ENCODE measurements at regions not wholly inside any gene's neighbourhood (a gene's known extent, or its start where the extent isn't known, plus 50 kb on each side); places are given as distances from the start of the nearest gene placed in this dataset.

- no peak for DNase-seq
- Histone ChIP-seq H3K9me3 (no peaks in the 10 kb centered on the region), H3K4me1 (ENCODE audit: control insufficient read depth in 1 of 2, insufficient read depth in 2 of 2, low read depth in 1 of 2, low read length in 1 of 2) (no peaks in the 10 kb centered on the region), H3K4me3 (ENCODE audit: low read depth in 2 of 2, low read length in 1 of 2) (no peak overlapping the region), H3K79me2 (ENCODE audit: insufficient read depth) (no peaks in the 10 kb centered on the region), H3K27me3 (ENCODE audit: insufficient read depth) (no peaks in the 10 kb centered on the region), H3K9me2 (no peaks in the 10 kb centered on the region), H3F3A (replicated peaks; ENCODE audit: insufficient read depth) (no peaks in the 10 kb centered on the region), H3K27ac (ENCODE audit: low read depth in 2 of 2, low read length in 1 of 2) (no peak overlapping the region), H4K20me1 (ENCODE audit: insufficient read depth) (no peaks in the 10 kb centered on the region), H2AFZ (ENCODE audit: low read depth) (no peak overlapping the region), H3K4me2 (no peak overlapping the region), H3K9ac (no peak overlapping the region), H3K36me3 (replicated peaks in 1 of 2; ENCODE audit: control insufficient read depth in 1 of 2, insufficient read depth in 2 of 2, low read length in 1 of 2) (no peaks in the 10 kb centered on the region)
- 16% methylated on average over 6 of the region's 8 CpGs for WGBS (ENCODE audit: low lambda C conversion rate)
- TF ChIP-seq CTCF (IDR thresholded peaks at IDR 0.05) (no peak), PBX3 (IDR thresholded peaks at IDR 0.05) (no peak), CHD2 (IDR thresholded peaks at IDR 0.05; ENCODE audit: low read length, partially characterized antibody) (no peak), MEF2A (IDR thresholded peaks at IDR 0.05; ENCODE audit: borderline replicate concordance, low read depth) (no peak), EZH2phosphoT487 (IDR thresholded peaks at IDR 0.05; ENCODE audit: borderline replicate concordance, low read depth) (no peak), MAX (IDR thresholded peaks at IDR 0.05; ENCODE audit: low read depth) (no peak), TAF1 (IDR thresholded peaks at IDR 0.05; ENCODE audit: borderline replicate concordance, low read depth, low read length) (no peak), GABPA (IDR thresholded peaks at IDR 0.05; ENCODE audit: low read depth) (no peak), FOSL2 (IDR thresholded peaks at IDR 0.05; ENCODE audit: borderline replicate concordance, low read depth) (no peak), RXRA (IDR thresholded peaks at IDR 0.05; ENCODE audit: borderline replicate concordance, low read depth) (no peak), FOXJ3 (CRISPR knock-in tag; IDR thresholded peaks at IDR 0.05) (no peak), RFX5 (IDR thresholded peaks at IDR 0.05; ENCODE audit: low read length) (no peak), RAD21 (IDR thresholded peaks at IDR 0.05; ENCODE audit: low read length) (no peak), USF2 (IDR thresholded peaks at IDR 0.05; ENCODE audit: borderline replicate concordance, low read depth, low read length) (no peak), FOXM1 (IDR thresholded peaks at IDR 0.05; ENCODE audit: low read depth) (no peak), GATA2 (CRISPR knock-in tag; IDR thresholded peaks at IDR 0.05) (no peak), MXI1 (IDR thresholded peaks at IDR 0.05; ENCODE audit: low read depth, low read length) (no peak)
- ChIA-PET CTCF (no interaction called here), POLR2A (no interaction called here)
Observed at GRCh38 chr2:236643480-236643879, 73.9 kb downstream of the ACKR3 start.
